Stimulated activated naive CD8-positive, alpha-beta T cell treated with anti-CD3 and anti-CD28 coated beads, Interleukin-15, amount 100 ng/mL, for 72 hours (primary cell): ENCODE measurements at regions not wholly inside any gene's neighbourhood (a gene's known extent, or its start where the extent isn't known, plus 50 kb on each side); places are given as distances from the start of the nearest gene placed in this dataset.
"Not testable (repeated sequence)": the region's sequence is repeated elsewhere in the genome, so short reads cannot be mapped to it uniquely, and the experiment has no call there.

Experiments
- ATAC-seq: fragments of 150-1000 bp; cut with Tn5 transposase; 2 replicates; pipeline ENCODE4 v1.10.0; 2021; ENCODE audit warnings: mild to moderate bottlenecking, moderate library complexity
- DNase-seq, 2 donors: peaks; one replicate each; pipeline ENCODE4 v3.0.0; 2021 to 2022
- H3K27ac Mint-ChIP-seq, 2 donors: one replicate each; pipeline ENCODE4 v1.8.0; 2022; ENCODE audit warnings: mild to moderate bottlenecking in 2 of 2, mixed read lengths in 2 of 2, moderate library complexity in 2 of 2
- H3K27me3 Mint-ChIP-seq: one replicate; pipeline ENCODE4 v1.8.0; 2022; ENCODE audit warnings: mixed read lengths
- H3K4me1 Mint-ChIP-seq: one replicate; pipeline ENCODE4 v1.8.0; 2022; ENCODE audit warnings: mild to moderate bottlenecking, mixed read lengths
- H3K4me3 Mint-ChIP-seq, 2 donors: one replicate each; pipeline ENCODE4 v1.8.0; 2022; ENCODE audit warnings: mild to moderate bottlenecking in 2 of 2, mixed read lengths in 2 of 2, moderate library complexity in 1 of 2
- H3K9me3 Mint-ChIP-seq, 2 donors: one replicate each; pipeline ENCODE4 v1.8.0; 2022; ENCODE audit warnings: mixed read lengths in 2 of 2

- Mint-ChIP-seq H3K27ac (no peak overlapping the region), H3K27me3 (no peaks in the 10 kb centered on the region), H3K4me1 (no peaks in the 10 kb centered on the region), H3K4me3 (no peak overlapping the region), H3K9me3 (peaks cover 30 to 36% of the 10 kb centered on the region in 2 donors)
- ATAC-seq (no peak), DNase-seq (no peak)
Observed at GRCh38 chr1:105260001-105260400, 1510.3 kb downstream of the AMY1C start.

GRCh38 chr1:105270966-105271365, 1521.3 kb downstream of the AMY1C start:
- Mint-ChIP-seq H3K27ac (no peak overlapping the region), H3K4me1 (no peaks in the 10 kb centered on the region), H3K4me3 (no peak overlapping the region), H3K9me3 (peaks cover 10 to 46% of the 10 kb centered on the region in 2 donors), H3K27me3 (no peaks in the 10 kb centered on the region)
- DNase-seq, result no peak
- ATAC-seq, result no peak

- DNase-seq, H3K4me1 Mint-ChIP-seq, ATAC-seq, H3K4me3 Mint-ChIP-seq, H3K27me3 Mint-ChIP-seq, H3K27ac Mint-ChIP-seq: not testable (repeated sequence)
- H3K9me3 Mint-ChIP-seq, result peaks cover 8 to 37% of the 10 kb centered on the region in 2 donors
Observed at GRCh38 chr1:105272376-105272775, 1522.7 kb downstream of the AMY1C start.

- H3K4me1 Mint-ChIP-seq, result no peaks in the 10 kb centered on the region
- H3K4me3 Mint-ChIP-seq, result no peak overlapping the region
- no peak overlapping the region for H3K27ac Mint-ChIP-seq
- no peak for ATAC-seq
- peaks cover 7 to 21% of the 10 kb centered on the region in 2 donors for H3K9me3 Mint-ChIP-seq
- no peak for DNase-seq
- H3K27me3 Mint-ChIP-seq, result no peaks in the 10 kb centered on the region
Observed at GRCh38 chr1:105294838-105295237, 1545.1 kb downstream of the AMY1C start.

GRCh38 chr1:105310063-105310462, 1560.4 kb downstream of the AMY1C start:
- ATAC-seq (no peak), DNase-seq (no peak)
- H3K27me3 Mint-ChIP-seq, result no peaks in the 10 kb centered on the region
- H3K9me3 Mint-ChIP-seq, result peaks cover 6 to 7% of the 10 kb centered on the region in 2 donors
- no peak overlapping the region for H3K4me3 Mint-ChIP-seq
- H3K4me1 Mint-ChIP-seq, result no peaks in the 10 kb centered on the region
- H3K27ac Mint-ChIP-seq, result no peak overlapping the region

- peaks cover 7 to 22% of the 10 kb centered on the region in 2 donors for H3K9me3 Mint-ChIP-seq
- DNase-seq, result no peak
Observed at GRCh38 chr1:105317976-105318375, 1568.3 kb downstream of the AMY1C start.

GRCh38 chr1:105326886-105327285, 1577.2 kb downstream of the AMY1C start:
- no peaks in the 10 kb centered on the region for H3K27me3 Mint-ChIP-seq
- peaks cover 14 to 41% of the 10 kb centered on the region in 2 donors for H3K9me3 Mint-ChIP-seq
- H3K4me3 Mint-ChIP-seq, result no peak overlapping the region
- no peak for ATAC-seq
- H3K4me1 Mint-ChIP-seq, result no peaks in the 10 kb centered on the region
- no peak for DNase-seq
- H3K27ac Mint-ChIP-seq, result no peak overlapping the region

More at GRCh38 chr1:105317976-105318375, 1568.3 kb downstream of the AMY1C start:
- H3K27ac Mint-ChIP-seq, result no peak overlapping the region
- no peak for ATAC-seq
- no peaks in the 10 kb centered on the region for H3K27me3 Mint-ChIP-seq
- no peaks in the 10 kb centered on the region for H3K4me1 Mint-ChIP-seq
- no peak overlapping the region for H3K4me3 Mint-ChIP-seq

- Mint-ChIP-seq H3K4me1 (no peaks in the 10 kb centered on the region), H3K27ac (no peak overlapping the region), H3K4me3 (no peak overlapping the region), H3K9me3 (peaks cover 5 to 11% of the 10 kb centered on the region in 2 donors), H3K27me3 (no peaks in the 10 kb centered on the region)
- no peak for ATAC-seq
- no peak for DNase-seq
Observed at GRCh38 chr1:105337420-105337819, 1587.7 kb downstream of the AMY1C start.

GRCh38 chr1:105343317-105343716, 1593.6 kb downstream of the AMY1C start:
- no peak for DNase-seq
- ATAC-seq, result no peak
- H3K9me3 Mint-ChIP-seq, result peaks cover 0 to 22% of the 10 kb centered on the region in 2 donors
- H3K27me3 Mint-ChIP-seq, result no peaks in the 10 kb centered on the region
- no peaks in the 10 kb centered on the region for H3K4me1 Mint-ChIP-seq
- H3K27ac Mint-ChIP-seq, result no peak overlapping the region
- H3K4me3 Mint-ChIP-seq, result no peak overlapping the region

- Mint-ChIP-seq H3K4me1 (no peaks in the 10 kb centered on the region), H3K4me3 (no peak overlapping the region), H3K9me3 (peaks cover 5 to 6% of the 10 kb centered on the region in 2 donors), H3K27ac (no peak overlapping the region), H3K27me3 (no peaks in the 10 kb centered on the region)
- DNase-seq (no peak), ATAC-seq (no peak)
Observed at GRCh38 chr1:105359457-105359856, 1609.8 kb downstream of the AMY1C start.

- H3K27me3 Mint-ChIP-seq, result no peaks in the 10 kb centered on the region
- H3K9me3 Mint-ChIP-seq, result peaks cover 5 to 6% of the 10 kb centered on the region in 2 donors
- ATAC-seq (no peak), DNase-seq (no peak)
- no peaks in the 10 kb centered on the region for H3K4me1 Mint-ChIP-seq
- H3K27ac Mint-ChIP-seq, result no peak overlapping the region
- H3K4me3 Mint-ChIP-seq, result no peak overlapping the region
Observed at GRCh38 chr1:105362438-105362837, 1612.7 kb downstream of the AMY1C start.

GRCh38 chr1:105368446-105368845, 1618.7 kb downstream of the AMY1C start:
- no peak overlapping the region for H3K4me3 Mint-ChIP-seq
- no peaks in the 10 kb centered on the region for H3K4me1 Mint-ChIP-seq
- no peak for DNase-seq
- ATAC-seq, result no peak
- H3K27ac Mint-ChIP-seq, result no peak overlapping the region
- H3K9me3 Mint-ChIP-seq, result peaks cover 0 to 9% of the 10 kb centered on the region in 2 donors
- no peaks in the 10 kb centered on the region for H3K27me3 Mint-ChIP-seq

GRCh38 chr1:105373681-105374080, 1624.0 kb downstream of the AMY1C start:
- H3K4me3 Mint-ChIP-seq, result no peak overlapping the region
- no peak overlapping the region for H3K27ac Mint-ChIP-seq
- ATAC-seq (no peak), DNase-seq (no peak)
- peaks cover 7 to 9% of the 10 kb centered on the region in 2 donors for H3K9me3 Mint-ChIP-seq
- no peaks in the 10 kb centered on the region for H3K27me3 Mint-ChIP-seq
- no peaks in the 10 kb centered on the region for H3K4me1 Mint-ChIP-seq

- H3K4me3 Mint-ChIP-seq, result no peak overlapping the region
- peaks cover 22 to 48% of the 10 kb centered on the region in 2 donors for H3K9me3 Mint-ChIP-seq
- no peak overlapping the region for H3K27ac Mint-ChIP-seq
- no peaks in the 10 kb centered on the region for H3K27me3 Mint-ChIP-seq
- ATAC-seq (no peak), DNase-seq (no peak)
- no peaks in the 10 kb centered on the region for H3K4me1 Mint-ChIP-seq
Observed at GRCh38 chr1:105386489-105386888, 1636.8 kb downstream of the AMY1C start.

GRCh38 chr1:105396001-105396400, 1646.3 kb downstream of the AMY1C start:
- no peak overlapping the region for H3K4me3 Mint-ChIP-seq
- H3K9me3 Mint-ChIP-seq, result peaks cover 4 to 15% of the 10 kb centered on the region in 2 donors
- DNase-seq (no peak), ATAC-seq (no peak)
- H3K4me1 Mint-ChIP-seq, result no peaks in the 10 kb centered on the region
- no peak overlapping the region for H3K27ac Mint-ChIP-seq
- no peaks in the 10 kb centered on the region for H3K27me3 Mint-ChIP-seq

GRCh38 chr1:105398909-105399308, 1649.2 kb downstream of the AMY1C start:
- Mint-ChIP-seq H3K4me1 (no peaks in the 10 kb centered on the region), H3K9me3 (peaks cover 4 to 15% of the 10 kb centered on the region in 2 donors), H3K4me3 (no peak overlapping the region), H3K27ac (no peak overlapping the region), H3K27me3 (no peaks in the 10 kb centered on the region)
- ATAC-seq, result no peak
- DNase-seq, result no peak

GRCh38 chr1:105399716-105400115, 1650.0 kb downstream of the AMY1C start:
- no peak overlapping the region for H3K4me3 Mint-ChIP-seq
- H3K4me1 Mint-ChIP-seq, result no peaks in the 10 kb centered on the region
- peaks cover 2 to 15% of the 10 kb centered on the region in 2 donors for H3K9me3 Mint-ChIP-seq
- no peak for ATAC-seq
- H3K27ac Mint-ChIP-seq, result no peak overlapping the region
- no peaks in the 10 kb centered on the region for H3K27me3 Mint-ChIP-seq
- DNase-seq, result no peak
